HT-29 (cell line): ENCODE measurements at regions not wholly inside any gene's neighbourhood (a gene's known extent, or its start where the extent isn't known, plus 50 kb on each side); places are given as distances from the start of the nearest gene placed in this dataset.
"Not testable (repeated sequence)": the region's sequence is repeated elsewhere in the genome, so short reads cannot be mapped to it uniquely, and the experiment has no call there.

Experiments used
- DNase-seq: peaks from one replicate; pipeline ENCODE4 v3.0.0-alpha.2; 2015; ENCODE audit warnings: low spot score

GRCh38 chr5:87541676-87542075 is 128.9 kb upstream of the CCNH start:
- no peak for DNase-seq

- peak; percentile 36 for DNase-seq
Measured at GRCh38 chr5:87541033-87541432, 128.3 kb upstream of the CCNH start.

- DNase-seq, result no peak
Measured at GRCh38 chr5:87539839-87540238, 127.1 kb upstream of the CCNH start.

- DNase-seq, result no peak
Measured at GRCh38 chr5:87536365-87536764, 123.6 kb upstream of the CCNH start.

GRCh38 chr5:87535706-87536105 is 123.0 kb upstream of the CCNH start:
- no peak for DNase-seq

GRCh38 chr5:87529486-87530076 is 116.9 kb upstream of the CCNH start:
- no peak for DNase-seq

GRCh38 chr5:87526131-87526530 is 113.4 kb upstream of the CCNH start:
- DNase-seq, result no peak

GRCh38 chr5:87524217-87524616 is 111.5 kb upstream of the CCNH start:
- DNase-seq, result no peak

- DNase-seq, result not testable (repeated sequence)
Measured at GRCh38 chr5:87511778-87512177, 99.0 kb upstream of the CCNH start.

GRCh38 chr5:87503004-87503403 is 90.3 kb upstream of the CCNH start:
- DNase-seq, result no peak

GRCh38 chr5:87499478-87500410 is 87.0 kb upstream of the CCNH start:
- no peak for DNase-seq
